ENCODE measurements at regions not wholly inside any gene's neighbourhood (a gene's known extent, or its start where the extent isn't known, plus 50 kb on each side); places are given as distances from the start of the nearest gene placed in this dataset.

DNA sequence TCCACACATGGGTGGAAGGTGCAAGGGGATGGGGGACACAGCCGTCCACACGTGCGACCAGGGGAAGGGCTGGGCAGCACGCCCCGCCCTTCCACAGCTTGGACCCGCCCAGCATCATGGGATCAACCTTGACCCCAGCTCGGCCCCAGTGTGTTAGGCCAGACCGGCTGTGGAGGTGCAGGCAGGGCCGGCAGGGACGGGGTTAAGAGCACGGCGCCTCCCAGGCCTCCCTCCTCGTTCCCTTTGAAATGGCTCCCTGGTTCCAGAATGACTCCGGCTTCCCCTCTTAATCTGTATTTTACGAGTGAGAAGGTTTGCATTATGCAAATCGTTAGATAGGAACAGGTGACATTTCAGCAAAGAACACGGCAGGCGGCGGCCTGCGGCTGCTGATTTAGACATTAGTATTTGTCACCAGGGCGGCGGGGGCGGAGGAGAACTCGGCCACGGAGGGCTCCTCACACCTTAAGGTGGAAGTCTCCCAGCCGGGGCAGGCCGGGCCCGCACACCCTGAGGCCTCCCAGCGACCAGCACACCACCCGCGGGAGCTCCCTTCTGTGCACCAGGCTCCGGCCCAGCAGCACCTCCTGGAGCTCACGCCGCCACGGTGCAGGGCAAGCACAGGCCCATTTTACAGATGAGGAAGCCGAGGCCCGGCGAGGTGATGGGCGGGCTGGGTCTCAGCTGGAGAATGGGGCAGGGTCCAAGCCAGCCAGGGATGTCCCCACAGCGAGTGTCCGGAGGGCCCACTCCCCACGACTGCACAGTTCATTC, 116.1 kb downstream of the FAM53A start (continued):
- TF ChIP-seq, protein P1, sequence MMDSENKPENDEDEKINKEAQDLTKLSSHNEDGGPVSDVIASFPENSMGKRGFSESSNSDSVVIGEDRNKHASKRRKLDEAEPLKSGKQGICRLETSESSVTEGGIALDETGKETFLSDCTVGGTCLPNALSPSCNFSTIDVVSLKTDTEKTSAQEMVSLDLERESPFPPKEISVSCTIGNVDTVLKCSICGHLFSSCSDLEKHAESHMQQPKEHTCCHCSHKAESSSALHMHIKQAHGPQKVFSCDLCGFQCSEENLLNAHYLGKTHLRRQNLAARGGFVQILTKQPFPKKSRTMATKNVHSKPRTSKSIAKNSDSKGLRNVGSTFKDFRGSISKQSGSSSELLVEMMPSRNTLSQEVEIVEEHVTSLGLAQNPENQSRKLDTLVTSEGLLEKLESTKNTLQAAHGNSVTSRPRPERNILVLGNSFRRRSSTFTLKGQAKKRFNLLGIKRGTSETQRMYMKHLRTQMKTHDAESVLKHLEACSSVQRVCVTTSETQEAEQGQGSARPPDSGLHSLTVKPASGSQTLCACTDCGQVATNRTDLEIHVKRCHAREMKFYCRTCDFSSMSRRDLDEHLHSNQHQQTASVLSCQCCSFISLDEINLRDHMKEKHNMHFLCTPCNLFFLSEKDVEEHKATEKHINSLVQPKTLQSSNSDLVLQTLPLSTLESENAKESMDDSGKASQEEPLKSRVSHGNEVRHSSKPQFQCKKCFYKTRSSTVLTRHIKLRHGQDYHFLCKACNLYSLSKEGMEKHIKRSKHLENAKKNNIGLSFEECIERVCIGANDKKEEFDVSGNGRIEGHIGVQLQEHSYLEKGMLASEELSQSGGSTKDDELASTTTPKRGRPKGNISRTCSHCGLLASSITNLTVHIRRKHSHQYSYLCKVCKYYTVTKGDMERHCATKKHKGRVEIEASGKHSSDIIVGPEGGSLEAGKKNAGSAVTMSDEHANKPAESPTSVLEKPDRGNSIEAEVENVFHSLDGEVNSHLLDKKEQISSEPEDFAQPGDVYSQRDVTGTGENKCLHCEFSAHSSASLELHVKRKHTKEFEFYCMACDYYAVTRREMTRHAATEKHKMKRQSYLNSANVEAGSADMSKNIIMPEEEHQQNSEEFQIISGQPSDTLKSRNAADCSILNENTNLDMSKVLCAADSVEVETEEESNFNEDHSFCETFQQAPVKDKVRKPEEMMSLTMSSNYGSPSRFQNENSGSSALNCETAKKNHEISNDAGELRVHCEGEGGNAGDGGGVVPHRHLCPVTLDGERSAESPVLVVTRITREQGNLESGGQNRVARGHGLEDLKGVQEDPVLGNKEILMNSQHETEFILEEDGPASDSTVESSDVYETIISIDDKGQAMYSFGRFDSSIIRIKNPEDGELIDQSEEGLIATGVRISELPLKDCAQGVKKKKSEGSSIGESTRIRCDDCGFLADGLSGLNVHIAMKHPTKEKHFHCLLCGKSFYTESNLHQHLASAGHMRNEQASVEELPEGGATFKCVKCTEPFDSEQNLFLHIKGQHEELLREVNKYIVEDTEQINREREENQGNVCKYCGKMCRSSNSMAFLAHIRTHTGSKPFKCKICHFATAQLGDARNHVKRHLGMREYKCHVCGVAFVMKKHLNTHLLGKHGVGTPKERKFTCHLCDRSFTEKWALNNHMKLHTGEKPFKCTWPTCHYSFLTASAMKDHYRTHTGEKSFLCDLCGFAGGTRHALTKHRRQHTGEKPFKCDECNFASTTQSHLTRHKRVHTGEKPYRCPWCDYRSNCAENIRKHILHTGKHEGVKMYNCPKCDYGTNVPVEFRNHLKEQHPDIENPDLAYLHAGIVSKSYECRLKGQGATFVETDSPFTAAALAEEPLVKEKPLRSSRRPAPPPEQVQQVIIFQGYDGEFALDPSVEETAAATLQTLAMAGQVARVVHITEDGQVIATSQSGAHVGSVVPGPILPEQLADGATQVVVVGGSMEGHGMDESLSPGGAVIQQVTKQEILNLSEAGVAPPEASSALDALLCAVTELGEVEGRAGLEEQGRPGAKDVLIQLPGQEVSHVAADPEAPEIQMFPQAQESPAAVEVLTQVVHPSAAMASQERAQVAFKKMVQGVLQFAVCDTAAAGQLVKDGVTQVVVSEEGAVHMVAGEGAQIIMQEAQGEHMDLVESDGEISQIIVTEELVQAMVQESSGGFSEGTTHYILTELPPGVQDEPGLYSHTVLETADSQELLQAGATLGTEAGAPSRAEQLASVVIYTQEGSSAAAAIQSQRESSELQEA (IDR thresholded peaks at IDR 0.05; ENCODE audit: low read depth) = no peak
- TF ChIP-seq CBX1 (IDR thresholded peaks at IDR 0.05; ENCODE audit: low read depth) (peak; percentile 89; the same call in 1 of the 2 replicates), MTA3 (IDR thresholded peaks at IDR 0.05; ENCODE audit: borderline replicate concordance) (no peak), NRF1 (conservative IDR thresholded peaks at IDR 0.05 in 1 of 2, IDR thresholded peaks at IDR 0.05 in 1 of 2) (no peak), ZSCAN32 (CRISPR knock-in tag; IDR thresholded peaks at IDR 0.05) (no peak), HDAC8 (tag; IDR thresholded peaks at IDR 0.05) (no peak), PCBP1 (IDR thresholded peaks at IDR 0.05; ENCODE audit: low read depth, low read length, poor library complexity, severe bottlenecking) (peak; percentile 61), BCOR (IDR thresholded peaks at IDR 0.05) (peak; percentile 96), ZNF644 (tag; IDR thresholded peaks at IDR 0.05; ENCODE audit: low read depth) (no peak), SRF (CRISPR knock-in tag; IDR thresholded peaks at IDR 0.05) (no peak), WHSC1 (IDR thresholded peaks at IDR 0.05; ENCODE audit: low read length) (no peak), ZNF121 (CRISPR knock-in tag; conservative IDR thresholded peaks at IDR 0.05) (no peak), GABPA (tag; conservative IDR thresholded peaks at IDR 0.05; ENCODE audit: low read depth) (no peak), IRF2 (CRISPR knock-in tag; IDR thresholded peaks at IDR 0.05) (no peak)
- TF ChIP-seq, protein P2, sequence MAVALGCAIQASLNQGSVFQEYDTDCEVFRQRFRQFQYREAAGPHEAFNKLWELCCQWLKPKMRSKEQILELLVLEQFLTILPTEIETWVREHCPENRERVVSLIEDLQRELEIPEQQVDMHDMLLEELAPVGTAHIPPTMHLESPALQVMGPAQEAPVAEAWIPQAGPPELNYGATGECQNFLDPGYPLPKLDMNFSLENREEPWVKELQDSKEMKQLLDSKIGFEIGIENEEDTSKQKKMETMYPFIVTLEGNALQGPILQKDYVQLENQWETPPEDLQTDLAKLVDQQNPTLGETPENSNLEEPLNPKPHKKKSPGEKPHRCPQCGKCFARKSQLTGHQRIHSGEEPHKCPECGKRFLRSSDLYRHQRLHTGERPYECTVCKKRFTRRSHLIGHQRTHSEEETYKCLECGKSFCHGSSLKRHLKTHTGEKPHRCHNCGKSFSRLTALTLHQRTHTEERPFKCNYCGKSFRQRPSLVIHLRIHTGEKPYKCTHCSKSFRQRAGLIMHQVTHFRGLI (CRISPR knock-in tag; IDR thresholded peaks at IDR 0.05) = no peak
- TF ChIP-seq, protein P3, sequence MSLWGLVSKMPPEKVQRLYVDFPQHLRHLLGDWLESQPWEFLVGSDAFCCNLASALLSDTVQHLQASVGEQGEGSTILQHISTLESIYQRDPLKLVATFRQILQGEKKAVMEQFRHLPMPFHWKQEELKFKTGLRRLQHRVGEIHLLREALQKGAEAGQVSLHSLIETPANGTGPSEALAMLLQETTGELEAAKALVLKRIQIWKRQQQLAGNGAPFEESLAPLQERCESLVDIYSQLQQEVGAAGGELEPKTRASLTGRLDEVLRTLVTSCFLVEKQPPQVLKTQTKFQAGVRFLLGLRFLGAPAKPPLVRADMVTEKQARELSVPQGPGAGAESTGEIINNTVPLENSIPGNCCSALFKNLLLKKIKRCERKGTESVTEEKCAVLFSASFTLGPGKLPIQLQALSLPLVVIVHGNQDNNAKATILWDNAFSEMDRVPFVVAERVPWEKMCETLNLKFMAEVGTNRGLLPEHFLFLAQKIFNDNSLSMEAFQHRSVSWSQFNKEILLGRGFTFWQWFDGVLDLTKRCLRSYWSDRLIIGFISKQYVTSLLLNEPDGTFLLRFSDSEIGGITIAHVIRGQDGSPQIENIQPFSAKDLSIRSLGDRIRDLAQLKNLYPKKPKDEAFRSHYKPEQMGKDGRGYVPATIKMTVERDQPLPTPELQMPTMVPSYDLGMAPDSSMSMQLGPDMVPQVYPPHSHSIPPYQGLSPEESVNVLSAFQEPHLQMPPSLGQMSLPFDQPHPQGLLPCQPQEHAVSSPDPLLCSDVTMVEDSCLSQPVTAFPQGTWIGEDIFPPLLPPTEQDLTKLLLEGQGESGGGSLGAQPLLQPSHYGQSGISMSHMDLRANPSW (CRISPR knock-in tag; IDR thresholded peaks at IDR 0.05) = no peak

All from K562 (cell line).